GM21529 (cell line): ENCODE measurements at regions not wholly inside any gene's neighbourhood (a gene's known extent, or its start where the extent isn't known, plus 50 kb on each side); places are given as distances from the start of the nearest gene placed in this dataset.
"Not testable (repeated sequence)": the region's sequence is repeated elsewhere in the genome, so short reads cannot be mapped to it uniquely, and the experiment has no call there.

Experiments used
- ATAC-seq: cut with Tn5 transposase; IDR thresholded peaks from one replicate; pipeline ENCODE4 v1.9.1; 2021; ENCODE audit not compliant: unreplicated experiment

DNA sequence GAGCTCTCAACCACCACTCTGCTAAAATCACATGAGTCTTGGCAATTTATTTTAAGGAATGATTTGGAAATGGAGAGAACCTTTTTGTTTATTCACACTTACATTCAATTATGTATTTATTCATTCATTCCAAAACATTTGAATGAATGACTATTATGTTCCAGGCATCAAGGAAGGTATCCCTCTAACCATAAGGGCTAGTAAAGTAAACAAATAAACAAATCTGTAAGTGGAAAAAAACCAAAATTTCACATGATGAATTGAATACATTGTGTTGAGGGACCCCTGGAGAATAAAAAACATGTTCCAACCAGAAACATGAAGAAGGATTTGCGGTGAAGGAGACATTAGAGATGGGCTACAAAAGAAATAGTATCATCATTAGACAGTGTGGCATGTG is 677.8 kb downstream of the TOX3 start:
- ATAC-seq, result no peak

DNA sequence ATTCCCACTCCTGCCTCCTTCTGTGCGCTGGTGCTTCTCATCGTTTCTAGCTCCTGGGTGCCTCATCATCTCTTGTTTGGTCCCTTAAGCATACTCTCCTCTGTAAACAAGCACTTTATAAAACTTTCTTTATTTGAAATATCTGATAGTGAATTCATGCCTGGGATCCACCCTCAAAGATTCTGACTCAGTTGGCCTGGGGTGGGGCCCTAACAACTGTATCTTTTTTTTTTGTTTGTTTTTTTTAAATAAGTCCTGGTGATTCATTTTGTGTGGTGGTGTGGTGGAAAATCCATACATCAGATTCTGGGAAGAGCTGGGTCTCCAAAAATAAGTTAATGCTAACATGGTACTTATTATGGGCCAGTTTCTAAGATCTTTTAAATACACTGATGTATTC is 678.3 kb downstream of the TOX3 start:
- no peak for ATAC-seq

DNA sequence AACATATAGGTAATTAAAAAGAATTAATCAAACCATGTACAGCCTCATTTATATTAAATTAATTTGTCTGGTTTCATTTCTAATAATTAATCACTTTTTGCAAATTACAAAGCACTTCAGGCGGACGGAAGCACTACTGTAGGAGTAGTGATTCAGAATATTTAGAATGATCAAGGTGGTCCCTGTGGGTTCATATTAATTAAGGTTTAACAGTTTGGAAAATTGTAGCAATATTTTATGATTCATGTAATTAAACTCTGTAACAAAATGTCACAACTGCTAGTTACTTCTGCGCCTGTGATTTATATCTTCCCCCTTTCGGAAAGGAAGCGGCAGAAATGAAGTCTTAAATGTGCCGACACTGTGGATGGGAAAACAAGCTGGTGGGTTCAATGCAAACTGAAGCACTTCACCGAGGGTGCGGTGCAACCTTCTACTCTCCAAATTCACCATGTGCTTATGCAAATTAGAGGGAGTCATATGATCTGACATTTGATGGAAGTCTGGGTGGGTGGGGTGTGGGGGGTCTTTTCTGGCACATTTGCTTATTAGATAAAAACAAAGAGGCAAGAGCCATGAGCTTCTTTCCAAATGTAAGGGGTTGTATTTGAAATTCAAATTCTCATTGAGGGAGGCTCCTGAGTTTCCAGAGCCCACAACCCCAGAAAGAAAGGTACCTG is 679.4 kb downstream of the TOX3 start:
- ATAC-seq, result no peak

DNA sequence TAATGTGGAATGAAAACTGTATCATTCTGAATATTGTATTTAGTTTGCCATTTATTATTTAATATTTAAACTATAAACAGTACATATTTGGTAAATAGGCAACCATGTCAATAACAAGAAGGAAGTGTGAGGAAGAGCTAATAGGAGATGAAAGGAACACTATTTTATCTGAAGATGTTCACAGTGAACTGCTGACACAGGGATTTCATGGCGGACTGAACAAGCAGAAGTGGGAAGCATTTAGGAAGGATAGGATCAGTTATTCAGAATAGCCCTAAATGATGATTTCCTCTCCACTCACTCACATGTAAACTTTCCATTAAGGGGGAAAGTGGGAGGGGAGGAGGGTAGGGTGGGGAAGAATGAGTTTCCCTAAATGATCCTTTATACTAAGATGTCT is 682.4 kb downstream of the TOX3 start:
- no peak for ATAC-seq

DNA sequence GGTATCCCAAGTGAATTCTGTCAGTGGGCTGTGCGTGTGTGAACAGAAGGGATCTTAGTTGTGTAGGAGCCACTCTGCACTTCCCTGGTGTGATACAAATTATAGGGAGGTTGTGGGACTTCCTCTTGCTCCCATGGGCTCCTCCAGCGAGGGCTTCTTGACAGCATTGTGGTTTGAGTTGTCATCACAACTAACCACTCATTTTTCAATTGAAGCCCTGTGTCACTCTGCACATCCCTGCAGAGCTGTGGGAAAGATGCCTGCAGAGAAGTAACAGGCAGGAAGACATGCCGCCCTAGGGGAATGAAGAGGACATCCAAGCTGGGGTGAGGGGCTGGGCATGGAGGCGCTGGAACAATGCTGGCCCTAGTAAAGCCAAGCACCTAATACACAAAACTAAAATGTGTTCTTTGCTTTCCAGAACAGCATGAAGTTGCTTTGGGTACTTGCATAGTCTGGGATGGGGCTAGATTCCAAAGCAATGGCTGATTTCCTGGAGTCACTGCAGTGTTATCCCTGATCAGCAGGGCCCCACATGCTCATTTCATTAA is 692.5 kb downstream of the TOX3 start:
- no peak for ATAC-seq

DNA sequence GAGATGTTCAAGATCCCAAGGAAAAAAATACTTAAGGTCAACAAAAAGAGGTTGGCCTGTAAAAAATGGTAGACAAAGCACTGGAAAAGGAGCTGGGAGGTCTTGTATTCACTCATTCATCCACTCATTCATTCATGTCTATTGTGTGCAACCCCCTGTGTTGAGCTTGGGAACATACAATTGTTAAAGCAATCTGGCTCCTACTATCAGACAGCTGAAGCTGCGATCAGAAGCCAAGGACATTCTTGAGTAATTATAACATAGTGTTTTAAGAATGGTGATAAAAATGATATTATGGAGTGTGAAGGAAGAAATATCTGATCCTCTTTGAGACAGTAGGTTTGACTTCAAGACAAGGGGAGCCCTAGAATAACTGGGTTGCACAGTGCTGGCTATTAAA is 693.4 kb downstream of the TOX3 start:
- ATAC-seq, result no peak

DNA sequence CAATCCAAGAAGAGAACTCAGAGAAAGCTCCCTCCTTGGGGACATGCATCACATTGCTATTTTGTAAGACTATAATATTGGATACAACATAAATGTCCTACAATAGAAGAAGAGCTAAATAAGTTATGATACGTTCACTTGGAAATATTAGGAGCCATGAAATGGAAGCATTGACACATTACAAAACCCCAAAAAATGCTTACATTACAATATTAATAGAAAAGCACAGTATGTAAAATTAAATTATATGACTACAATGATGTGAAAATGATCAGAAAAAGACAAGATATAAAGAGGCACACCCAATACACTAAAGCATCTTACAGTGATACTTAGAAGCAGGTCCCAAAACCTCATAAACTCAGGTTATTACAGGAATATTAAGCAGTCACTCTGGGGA is 694.1 kb downstream of the TOX3 start:
- no peak for ATAC-seq

DNA sequence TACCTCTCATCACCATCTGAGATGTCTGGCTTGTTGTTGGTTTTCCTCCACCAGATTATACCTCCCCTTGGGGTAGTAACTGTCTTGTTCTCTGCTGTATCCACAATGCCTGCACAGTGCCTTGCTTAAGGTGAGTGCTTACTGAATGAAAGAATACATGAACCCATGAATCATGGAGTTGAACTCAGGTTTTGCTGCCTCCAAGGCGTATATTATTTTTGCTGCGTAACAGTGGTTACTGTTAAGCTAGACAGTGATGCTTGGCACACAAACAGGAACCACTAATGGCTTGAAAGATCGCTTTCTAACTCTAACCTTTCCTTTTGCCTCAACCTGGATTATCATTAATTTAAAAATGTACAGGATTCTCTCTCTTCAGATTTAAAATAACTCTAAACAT is 695.8 kb downstream of the TOX3 start:
- ATAC-seq, result no peak

DNA sequence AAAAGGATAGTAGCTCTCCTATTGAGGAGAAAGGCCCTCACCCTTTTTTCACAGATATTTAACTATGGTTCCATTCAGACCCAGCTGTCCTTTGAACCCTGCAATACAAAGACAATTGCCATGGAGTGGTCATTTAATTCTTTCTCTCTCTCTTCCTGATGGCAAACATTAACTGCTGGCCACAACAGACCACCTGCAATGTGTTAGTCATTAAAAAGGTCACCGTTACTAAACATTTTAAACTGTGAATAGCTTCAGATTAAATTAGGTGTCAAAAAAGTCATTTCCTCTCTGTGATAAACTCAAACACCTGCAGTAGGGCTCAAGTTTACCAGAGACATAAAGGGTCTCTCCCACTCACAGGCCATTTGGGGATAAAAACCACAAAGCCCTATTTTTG is 697.2 kb downstream of the TOX3 start:
- ATAC-seq, result no peak

DNA sequence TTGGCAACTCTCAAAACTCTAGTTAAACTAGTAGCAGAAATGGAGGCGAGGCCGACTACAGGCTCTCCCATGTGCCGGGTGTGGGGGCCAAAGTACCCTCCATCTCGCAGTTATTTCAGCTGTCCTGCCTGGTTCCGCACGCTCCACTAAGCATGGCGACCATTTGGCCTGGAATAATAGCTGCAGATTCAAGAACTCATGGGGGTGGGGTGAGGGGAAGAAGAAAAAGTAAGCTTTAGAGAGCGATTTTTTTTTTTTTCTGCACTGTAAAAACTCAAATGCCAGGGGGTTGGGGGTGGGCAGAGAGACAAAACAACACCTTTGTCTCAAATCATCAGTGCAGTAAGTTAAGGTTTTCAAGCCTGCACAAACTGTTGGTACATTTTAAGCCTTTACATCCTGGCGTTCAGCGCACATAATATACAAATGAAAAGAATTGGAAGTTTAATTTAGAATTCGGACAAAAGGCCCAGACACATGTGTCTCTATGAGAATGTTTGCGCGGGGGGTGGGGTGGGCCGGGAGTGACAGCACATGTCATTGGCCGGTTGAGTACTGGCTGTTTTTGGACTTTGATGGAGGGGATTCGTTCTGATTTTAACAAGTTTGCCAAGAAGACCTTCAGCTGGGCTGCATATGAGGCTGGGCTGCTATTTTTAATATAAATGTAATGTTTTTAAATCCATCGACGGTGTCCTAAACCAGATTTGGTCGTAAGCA is 694.7 kb upstream of the SALL1 start:
- no peak for ATAC-seq

DNA sequence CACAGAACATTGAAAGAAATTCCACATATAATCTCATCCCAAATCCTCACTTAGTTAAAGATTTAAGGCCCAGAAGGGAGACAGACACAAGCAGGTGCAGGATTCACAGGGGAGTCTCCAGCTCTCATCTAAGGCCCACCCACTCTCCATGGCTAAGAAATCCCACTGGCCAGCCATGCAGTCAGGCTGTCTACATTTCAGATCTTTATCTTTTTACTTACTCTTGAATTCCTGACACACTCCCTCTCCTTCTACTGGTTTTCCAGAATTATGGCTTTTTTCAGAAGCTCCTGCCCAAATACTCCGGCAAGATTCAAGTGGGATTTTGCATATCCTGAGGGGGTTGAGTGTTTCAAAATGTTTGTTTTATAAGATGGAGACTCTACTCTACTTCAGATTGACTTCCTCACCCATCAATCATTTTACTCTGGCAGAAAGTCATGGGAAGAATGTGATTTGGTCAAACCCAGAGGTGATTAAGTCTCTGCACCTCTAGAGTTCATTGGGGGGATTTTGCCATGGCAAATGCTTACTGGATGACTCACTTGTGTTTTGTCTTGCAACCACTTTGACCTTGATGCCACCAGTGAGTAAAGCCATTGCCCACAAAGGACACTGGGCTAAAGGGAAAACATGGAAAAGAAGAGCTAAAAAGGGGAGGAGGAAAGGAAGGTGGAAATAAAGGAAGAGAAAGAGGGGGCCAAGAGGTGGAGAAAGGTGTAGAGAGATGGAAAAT is 688.8 kb upstream of the SALL1 start:
- no peak for ATAC-seq

DNA sequence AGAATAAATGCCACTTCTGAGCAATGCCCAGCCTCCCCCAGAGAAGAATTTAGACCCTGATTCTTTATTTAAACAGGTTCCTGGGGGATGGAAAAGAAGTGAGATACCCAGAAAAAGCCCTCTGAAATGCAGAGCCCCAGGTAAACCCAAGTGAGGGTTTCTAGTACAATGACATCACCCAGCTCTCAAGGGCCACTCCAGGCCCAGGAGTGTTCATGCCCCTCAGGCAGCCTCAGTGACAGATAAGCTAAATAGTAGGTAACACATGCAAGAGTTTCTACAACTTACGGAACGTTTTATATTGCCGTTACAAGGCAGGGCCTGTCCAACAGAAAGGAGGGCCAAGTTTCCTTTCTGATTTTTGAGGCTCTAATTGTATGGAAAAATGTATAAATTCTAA is 683.7 kb upstream of the SALL1 start:
- no peak for ATAC-seq

DNA sequence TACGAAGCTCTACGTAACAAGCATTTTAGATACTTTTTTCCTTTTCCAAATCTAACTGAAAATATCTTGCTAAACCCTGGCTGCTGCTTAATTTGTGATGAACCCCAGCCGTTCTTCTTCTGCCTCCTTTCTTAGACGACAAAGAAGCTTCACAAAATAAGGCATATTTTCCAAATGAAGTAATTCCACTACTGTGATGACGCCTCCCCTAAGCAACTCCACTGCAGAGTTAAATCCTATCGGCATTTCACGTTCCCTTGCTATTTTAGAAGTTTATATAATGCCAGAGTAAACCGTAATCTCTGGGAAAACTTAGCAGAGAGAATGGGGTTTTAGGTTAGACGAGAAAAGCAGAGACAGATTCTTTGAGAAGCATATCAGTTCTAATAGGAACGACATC is 683.1 kb upstream of the SALL1 start:
- ATAC-seq, result no peak

DNA sequence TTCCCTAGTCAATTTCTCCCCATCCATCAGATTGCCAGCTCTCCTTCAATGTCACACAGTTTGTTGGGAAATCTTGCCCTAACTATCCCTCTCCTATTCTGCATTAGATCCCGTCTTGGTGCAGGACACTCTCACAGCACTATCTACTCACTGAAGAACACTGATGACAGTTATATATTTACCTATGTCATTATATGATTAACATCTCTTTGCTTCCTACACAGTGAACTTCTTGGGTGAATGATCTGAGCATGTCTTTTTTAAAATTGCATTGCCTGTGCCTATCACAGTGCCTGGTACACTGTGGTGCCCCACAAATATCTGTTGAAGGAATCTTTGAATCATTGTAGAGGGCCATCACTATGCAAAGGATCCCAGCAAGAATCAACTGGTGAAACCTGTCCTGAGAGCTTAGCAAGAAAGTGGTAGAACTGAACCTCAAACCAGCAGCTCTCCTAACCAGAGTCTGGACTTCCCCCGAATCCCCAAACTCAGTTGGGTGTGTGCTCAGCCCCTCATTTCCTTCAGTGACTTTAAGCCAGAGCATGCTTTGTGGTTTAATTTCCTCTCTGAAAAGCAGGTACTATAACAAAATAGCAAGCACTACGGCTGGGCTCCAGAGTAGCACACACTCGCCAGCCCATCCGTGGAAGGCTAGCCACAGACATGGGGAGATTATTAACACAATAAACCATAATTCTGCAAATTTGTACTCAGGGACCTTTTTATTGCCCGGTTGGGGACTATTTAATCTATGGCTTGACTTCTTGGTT is 680.7 kb upstream of the SALL1 start:
- no peak for ATAC-seq

DNA sequence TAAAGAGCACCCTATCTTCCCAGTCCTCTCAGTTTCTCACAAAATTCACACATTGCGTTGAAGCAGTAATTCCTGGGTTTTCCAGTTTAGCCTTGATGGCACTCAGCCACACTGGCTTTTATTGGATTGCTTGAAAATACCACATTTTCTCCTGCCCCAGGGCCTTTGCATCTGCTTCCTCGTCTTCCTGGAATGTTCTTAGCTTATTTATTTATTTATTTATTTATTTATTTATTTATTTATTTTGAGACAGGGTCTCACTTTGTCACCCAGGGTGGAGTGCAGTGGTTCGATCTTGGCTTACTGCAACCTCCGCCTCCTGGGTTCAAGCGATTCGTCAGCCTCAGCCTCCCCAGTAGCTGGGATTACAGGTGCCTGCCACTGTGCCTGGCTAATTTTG is 680.0 kb upstream of the SALL1 start:
- ATAC-seq, result not testable (repeated sequence)

DNA sequence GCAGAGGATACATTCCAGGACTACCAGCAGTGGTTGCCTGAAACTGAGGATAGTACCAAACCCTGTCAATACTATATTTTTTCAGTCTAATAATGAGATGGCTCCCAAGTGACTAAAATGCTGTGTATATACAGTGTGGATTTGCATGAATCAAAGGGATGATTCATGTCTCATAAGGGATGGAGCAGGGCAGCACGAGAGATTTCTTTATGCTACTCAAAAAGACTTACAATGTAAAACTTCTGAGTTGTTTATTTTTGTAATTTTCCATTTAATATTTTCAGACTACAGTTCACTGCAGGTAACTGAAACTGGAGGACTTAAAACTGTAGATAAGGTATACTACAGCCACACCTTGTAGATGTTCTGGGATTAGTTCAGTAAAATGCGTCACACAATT is 674.7 kb upstream of the SALL1 start:
- ATAC-seq, result no peak

DNA sequence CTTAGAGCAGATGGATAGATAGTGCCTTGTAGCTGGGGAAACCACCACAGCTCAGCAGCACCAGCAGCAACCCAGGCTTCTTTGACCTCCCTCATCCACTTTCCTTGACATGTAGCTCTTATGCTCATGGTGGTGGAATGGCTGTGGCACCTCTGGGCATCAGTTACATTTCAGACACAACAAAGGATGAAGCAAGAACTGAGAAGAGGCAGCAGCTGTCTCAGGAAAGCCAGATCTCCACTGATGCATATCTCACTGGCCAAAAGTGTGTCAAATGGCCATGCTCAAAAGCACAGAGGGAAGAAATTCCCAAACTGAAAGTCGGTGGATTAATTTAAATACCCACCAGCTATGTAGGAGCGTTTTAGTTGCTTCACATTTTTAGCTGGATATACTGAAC is 671.4 kb upstream of the SALL1 start:
- no peak for ATAC-seq

DNA sequence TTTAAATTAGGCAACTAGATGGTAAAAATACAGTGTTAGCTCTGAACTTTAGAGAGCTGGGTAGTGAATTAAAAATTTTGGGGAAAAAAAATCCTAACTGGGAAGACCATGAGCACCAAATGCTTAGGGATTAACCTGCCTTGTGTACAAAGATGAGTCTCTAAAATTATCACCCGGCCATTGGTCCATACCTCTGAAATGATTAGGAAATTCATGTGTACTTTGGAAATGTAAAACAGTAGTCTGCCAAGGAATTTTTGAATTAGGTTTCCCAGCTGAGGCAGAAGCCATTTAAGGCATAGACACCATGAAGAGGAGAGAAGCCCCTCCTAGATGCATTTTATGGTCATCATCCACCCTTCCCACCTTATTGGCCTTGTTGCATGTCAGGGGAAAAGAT is 670.5 kb upstream of the SALL1 start:
- ATAC-seq, result no peak

DNA sequence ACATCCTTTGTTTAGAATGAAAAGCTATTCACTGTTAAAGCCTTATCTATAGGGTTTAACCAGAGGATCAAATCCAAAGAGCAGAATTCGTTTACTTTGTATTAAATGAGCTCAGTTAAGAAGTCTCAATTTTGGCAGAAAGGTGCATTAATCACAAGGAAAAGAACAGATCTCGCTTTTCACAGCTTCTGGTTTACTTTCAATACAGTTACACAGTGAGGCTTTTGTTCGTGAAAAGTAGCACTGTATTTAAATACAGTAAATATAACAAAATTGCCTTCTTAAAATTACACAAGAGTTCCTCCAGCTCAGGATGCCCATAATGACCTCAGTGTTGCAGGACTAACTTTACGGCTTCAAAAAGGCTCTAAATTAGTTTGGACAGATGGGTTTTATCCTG is 669.1 kb upstream of the SALL1 start:
- ATAC-seq, result no peak

DNA sequence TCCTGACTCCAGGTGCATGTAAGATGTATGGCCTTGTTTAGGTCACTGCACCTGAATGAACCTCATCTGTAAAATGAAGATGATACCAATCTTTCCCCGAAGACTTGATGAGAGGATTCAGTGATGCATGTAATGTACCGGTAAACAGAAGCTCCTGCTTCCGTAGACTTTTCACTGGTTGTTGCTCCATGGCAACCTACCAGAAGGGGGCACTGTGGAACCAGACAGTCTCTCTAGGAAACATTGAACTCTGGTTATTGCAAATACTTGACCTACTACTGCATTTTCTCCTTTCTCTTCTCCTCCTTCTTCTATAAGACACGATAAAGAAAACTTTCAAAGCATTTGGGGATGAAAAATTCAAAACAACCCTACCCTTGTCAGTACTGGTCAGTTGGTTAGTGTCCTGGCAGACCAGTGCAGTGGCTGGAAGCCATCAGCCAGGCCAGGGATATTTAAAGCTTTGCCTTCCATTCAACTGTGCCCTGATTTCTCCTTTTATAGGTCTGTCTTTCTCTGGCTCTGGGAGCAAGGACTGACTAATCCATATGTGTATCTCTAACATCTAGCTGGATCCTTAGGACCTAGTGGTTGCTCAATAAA is 667.4 kb upstream of the SALL1 start:
- no peak for ATAC-seq

DNA sequence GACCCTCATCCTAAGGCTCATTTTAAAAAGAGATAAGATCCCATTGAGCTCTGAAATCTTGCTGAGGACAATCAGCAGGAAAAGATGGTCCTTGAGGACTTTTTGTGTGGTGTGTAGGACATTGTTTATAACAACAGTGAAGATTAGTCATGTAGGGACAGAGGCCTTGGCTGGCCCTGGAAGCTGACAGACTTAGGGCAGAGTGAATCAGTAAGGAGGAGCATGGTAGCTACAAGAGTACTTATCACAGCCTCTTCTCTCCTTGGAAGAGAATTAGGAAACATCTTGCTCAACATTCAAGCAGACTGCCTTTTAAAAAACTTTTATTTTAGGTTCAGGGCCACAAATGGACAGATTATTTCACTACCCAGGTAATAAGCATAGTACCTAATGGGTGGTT is 665.9 kb upstream of the SALL1 start:
- ATAC-seq, result no peak
